ELF-1 (cell line): ENCODE measurements at regions not wholly inside any gene's neighbourhood (a gene's known extent, or its start where the extent isn't known, plus 50 kb on each side); places are given as distances from the start of the nearest gene placed in this dataset.
"Not testable (repeated sequence)": the region's sequence is repeated elsewhere in the genome, so short reads cannot be mapped to it uniquely, and the experiment has no call there.

ENCODE experiments used
- DNase-seq: peaks from one replicate; pipeline ENCODE4 v3.0.0-alpha.2; 2016; ENCODE audit warnings: low read depth, low spot score

- no peak for DNase-seq
These were observed 664.2 kb downstream of the QKI start for GRCh38 chr6:164078532-164079274.

GRCh38 chr6:164076818-164077532 lies 662.5 kb downstream of the QKI start:
- not testable (repeated sequence) for DNase-seq

- no peak for DNase-seq
These were observed 661.6 kb downstream of the QKI start for GRCh38 chr6:164075981-164076615.

- DNase-seq: no peak
These were observed 657.7 kb downstream of the QKI start for GRCh38 chr6:164072240-164072666.

GRCh38 chr6:164069350-164069990 lies 655.0 kb downstream of the QKI start:
- no peak for DNase-seq

- DNase-seq: no peak
These were observed 654.0 kb downstream of the QKI start for GRCh38 chr6:164068527-164068926.

GRCh38 chr6:164066766-164067165 lies 652.2 kb downstream of the QKI start:
- no peak for DNase-seq

GRCh38 chr6:164066335-164066734 lies 651.8 kb downstream of the QKI start:
- no peak for DNase-seq

GRCh38 chr6:164063346-164063745 lies 648.8 kb downstream of the QKI start:
- DNase-seq: no peak

- DNase-seq: no peak
These were observed 648.4 kb downstream of the QKI start for GRCh38 chr6:164062872-164063271.

GRCh38 chr6:164057876-164058275 lies 643.4 kb downstream of the QKI start:
- no peak for DNase-seq

GRCh38 chr6:164051427-164051826 lies 636.9 kb downstream of the QKI start:
- DNase-seq: no peak

- no peak for DNase-seq
These were observed 635.0 kb downstream of the QKI start for GRCh38 chr6:164049517-164049988.

- DNase-seq: no peak
These were observed 634.5 kb downstream of the QKI start for GRCh38 chr6:164048840-164049516.

GRCh38 chr6:164045082-164045481 lies 630.6 kb downstream of the QKI start:
- DNase-seq: no peak

- not testable (repeated sequence) for DNase-seq
These were observed 629.1 kb downstream of the QKI start for GRCh38 chr6:164043656-164044055.

GRCh38 chr6:164042212-164042611 lies 627.7 kb downstream of the QKI start:
- DNase-seq: no peak

GRCh38 chr6:164040994-164041393 lies 626.5 kb downstream of the QKI start:
- no peak for DNase-seq

GRCh38 chr6:164039954-164040375 lies 625.4 kb downstream of the QKI start:
- peak; percentile 16 for DNase-seq

GRCh38 chr6:164037171-164037870 lies 622.8 kb downstream of the QKI start:
- no peak for DNase-seq
